GM18498 (cell line): ENCODE measurements at regions not wholly inside any gene's neighbourhood (a gene's known extent, or its start where the extent isn't known, plus 50 kb on each side); places are given as distances from the start of the nearest gene placed in this dataset.

Source experiments
- ATAC-seq: cut with Tn5 transposase; IDR thresholded peaks from one replicate; pipeline ENCODE4 v1.9.1; 2021; ENCODE audit warnings: mild to moderate bottlenecking, moderate library complexity; ENCODE audit not compliant: unreplicated experiment

- ATAC-seq = no peak
These were observed 1024.8 kb downstream of the TLE4 start for GRCh38 chr9:80596579-80596978.

- no peak for ATAC-seq
These were observed 1023.4 kb downstream of the TLE4 start for GRCh38 chr9:80595192-80595591.

- ATAC-seq = no peak
These were observed 1020.6 kb downstream of the TLE4 start for GRCh38 chr9:80592413-80592812.

- ATAC-seq = no peak
These were observed 1015.1 kb downstream of the TLE4 start for GRCh38 chr9:80586786-80587330.

GRCh38 chr9:80571953-80572352 is 1000.2 kb downstream of the TLE4 start:
- no peak for ATAC-seq

GRCh38 chr9:80569236-80569635 is 997.5 kb downstream of the TLE4 start:
- ATAC-seq = no peak

- ATAC-seq = no peak
These were observed 989.8 kb downstream of the TLE4 start for GRCh38 chr9:80561526-80561925.

GRCh38 chr9:80560976-80561375 is 989.2 kb downstream of the TLE4 start:
- ATAC-seq = no peak

GRCh38 chr9:80557256-80557655 is 985.5 kb downstream of the TLE4 start:
- no peak for ATAC-seq

- ATAC-seq = no peak
These were observed 984.9 kb downstream of the TLE4 start for GRCh38 chr9:80556631-80557030.

- no peak for ATAC-seq
These were observed 984.1 kb downstream of the TLE4 start for GRCh38 chr9:80555782-80556325.

GRCh38 chr9:80554856-80555255 is 983.1 kb downstream of the TLE4 start:
- ATAC-seq = no peak

GRCh38 chr9:80554301-80554700 is 982.5 kb downstream of the TLE4 start:
- no peak for ATAC-seq

- no peak for ATAC-seq
These were observed 981.2 kb downstream of the TLE4 start for GRCh38 chr9:80552931-80553330.

- no peak for ATAC-seq
These were observed 978.4 kb downstream of the TLE4 start for GRCh38 chr9:80550181-80550580.

GRCh38 chr9:80547613-80548012 is 975.8 kb downstream of the TLE4 start:
- ATAC-seq = no peak

GRCh38 chr9:80540387-80540786 is 968.6 kb downstream of the TLE4 start:
- ATAC-seq = no peak

- no peak for ATAC-seq
These were observed 967.2 kb downstream of the TLE4 start for GRCh38 chr9:80538976-80539375.

GRCh38 chr9:80522465-80522864 is 950.7 kb downstream of the TLE4 start:
- no peak for ATAC-seq

GRCh38 chr9:80521151-80521550 is 949.4 kb downstream of the TLE4 start:
- no peak for ATAC-seq

GRCh38 chr9:80520231-80520630 is 948.5 kb downstream of the TLE4 start:
- no peak for ATAC-seq

- no peak for ATAC-seq
These were observed 946.7 kb downstream of the TLE4 start for GRCh38 chr9:80518441-80518840.

- no peak for ATAC-seq
These were observed 944.9 kb downstream of the TLE4 start for GRCh38 chr9:80516679-80517078.
